HG03571 (cell line): ENCODE measurements at regions not wholly inside any gene's neighbourhood (a gene's known extent, or its start where the extent isn't known, plus 50 kb on each side); places are given as distances from the start of the nearest gene placed in this dataset.

Experiments used
- ATAC-seq: cut with Tn5 transposase; IDR thresholded peaks from one replicate; pipeline ENCODE4 v1.9.1; 2021; ENCODE audit not compliant: unreplicated experiment

DNA sequence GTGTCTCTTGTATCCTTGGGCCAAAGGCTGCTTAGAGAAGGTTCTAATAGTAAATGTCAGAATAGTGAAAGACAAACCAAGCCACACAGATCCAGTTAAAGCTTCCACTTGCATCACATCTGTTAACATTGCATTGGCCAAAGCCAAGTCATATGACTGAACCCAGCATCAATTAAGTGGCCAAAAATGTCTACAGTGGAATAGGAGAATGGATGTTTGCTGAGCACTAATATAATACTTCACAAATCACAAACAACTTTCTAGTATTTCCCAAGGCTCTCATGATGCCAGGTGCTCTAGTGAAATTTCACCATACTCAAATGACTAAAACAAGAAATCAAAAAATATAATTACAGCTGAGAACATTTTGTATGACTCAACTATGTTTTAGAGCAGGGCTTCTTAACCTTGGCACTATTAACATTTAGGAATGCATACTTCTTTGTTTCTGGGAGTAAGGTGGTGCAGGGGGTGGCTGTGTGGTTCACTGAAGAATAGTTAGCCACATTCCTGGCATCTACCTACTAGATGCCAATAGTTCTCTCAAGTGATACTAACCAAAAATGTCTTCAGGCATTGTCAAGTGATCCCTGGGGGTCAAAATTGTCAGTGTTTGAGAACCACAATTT lies 148.0 kb upstream of the SPTLC3 start:
- no peak for ATAC-seq

DNA sequence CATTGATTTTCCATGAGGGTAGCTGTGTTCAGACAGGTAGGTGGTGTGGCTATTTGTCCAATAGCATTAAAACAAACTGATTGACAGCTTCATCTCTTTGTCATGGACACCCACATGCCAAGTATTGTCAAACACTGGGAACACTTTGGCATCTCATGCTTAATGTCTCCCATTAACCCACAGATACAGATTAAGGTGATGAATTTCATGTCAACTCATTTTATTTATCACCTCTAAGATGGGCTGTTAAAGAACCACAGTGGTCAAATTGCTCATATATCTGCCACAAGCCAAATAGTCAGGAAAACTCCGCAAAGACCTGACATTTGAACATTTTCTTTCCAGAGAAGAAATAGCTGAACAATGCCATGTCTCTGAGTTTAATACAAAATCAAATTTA lies 139.1 kb upstream of the SPTLC3 start:
- no peak for ATAC-seq

DNA sequence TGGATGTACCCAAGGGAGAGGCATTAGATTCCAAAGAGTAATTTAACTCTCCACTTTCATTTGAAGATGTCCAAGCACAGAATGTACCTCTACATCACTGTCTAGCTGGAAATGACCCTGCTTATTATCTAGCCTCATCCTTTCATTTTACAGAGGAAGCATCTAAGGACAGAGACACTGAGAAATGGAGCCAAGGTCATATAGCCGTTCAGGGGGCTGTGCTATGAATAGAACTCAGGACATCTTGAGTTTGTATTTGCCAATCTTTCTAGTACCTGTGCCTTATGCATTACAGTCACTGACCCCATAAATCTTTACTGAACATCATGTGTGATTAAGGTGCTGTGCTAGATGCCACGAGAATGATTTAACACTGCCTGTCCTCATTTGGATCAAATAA lies 138.2 kb upstream of the SPTLC3 start:
- ATAC-seq: no peak

DNA sequence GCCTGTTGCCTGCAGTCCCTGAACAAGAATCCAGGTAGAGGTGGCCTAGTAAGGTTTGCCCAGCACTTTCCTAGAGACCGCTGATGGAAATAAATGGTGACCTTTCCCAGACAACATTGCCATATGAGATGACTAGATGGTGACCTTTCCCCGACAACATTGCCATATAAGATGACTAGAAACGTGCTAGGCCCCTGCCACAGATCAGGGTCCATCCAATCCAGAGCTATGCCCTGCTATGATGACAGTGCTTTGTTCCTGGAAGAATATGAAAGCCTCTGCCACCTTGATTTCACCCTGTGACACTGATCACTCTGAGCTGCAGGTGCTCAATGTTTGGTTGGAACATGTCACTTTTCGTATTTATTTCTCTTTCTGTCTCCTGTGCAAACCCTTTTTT lies 133.8 kb upstream of the SPTLC3 start:
- ATAC-seq: no peak

DNA sequence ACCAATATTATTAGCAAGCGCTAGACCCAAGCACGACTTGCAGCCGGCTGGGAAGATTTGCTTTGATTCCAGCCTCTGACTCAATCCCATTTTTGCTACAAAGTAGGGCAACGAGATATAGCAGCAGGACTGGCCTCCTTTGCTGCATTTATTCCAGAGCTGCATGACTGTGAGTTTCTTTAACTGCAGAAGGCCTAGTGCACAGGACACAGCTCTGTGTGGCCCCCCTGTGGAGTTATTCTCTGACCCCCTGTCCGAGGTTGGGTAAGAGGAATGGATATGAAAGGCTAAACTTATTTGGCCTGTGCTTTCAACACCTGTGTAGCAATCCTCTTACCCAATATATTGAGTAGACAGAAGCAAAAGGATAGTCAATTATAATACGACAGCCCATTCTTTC lies 133.3 kb upstream of the SPTLC3 start:
- no peak for ATAC-seq

GRCh38 chr20:12882832-12883506 lies 125.8 kb upstream of the SPTLC3 start:
- ATAC-seq: no peak

- ATAC-seq: no peak
Observed at GRCh38 chr20:12883507-12883885, 125.3 kb upstream of the SPTLC3 start.

DNA sequence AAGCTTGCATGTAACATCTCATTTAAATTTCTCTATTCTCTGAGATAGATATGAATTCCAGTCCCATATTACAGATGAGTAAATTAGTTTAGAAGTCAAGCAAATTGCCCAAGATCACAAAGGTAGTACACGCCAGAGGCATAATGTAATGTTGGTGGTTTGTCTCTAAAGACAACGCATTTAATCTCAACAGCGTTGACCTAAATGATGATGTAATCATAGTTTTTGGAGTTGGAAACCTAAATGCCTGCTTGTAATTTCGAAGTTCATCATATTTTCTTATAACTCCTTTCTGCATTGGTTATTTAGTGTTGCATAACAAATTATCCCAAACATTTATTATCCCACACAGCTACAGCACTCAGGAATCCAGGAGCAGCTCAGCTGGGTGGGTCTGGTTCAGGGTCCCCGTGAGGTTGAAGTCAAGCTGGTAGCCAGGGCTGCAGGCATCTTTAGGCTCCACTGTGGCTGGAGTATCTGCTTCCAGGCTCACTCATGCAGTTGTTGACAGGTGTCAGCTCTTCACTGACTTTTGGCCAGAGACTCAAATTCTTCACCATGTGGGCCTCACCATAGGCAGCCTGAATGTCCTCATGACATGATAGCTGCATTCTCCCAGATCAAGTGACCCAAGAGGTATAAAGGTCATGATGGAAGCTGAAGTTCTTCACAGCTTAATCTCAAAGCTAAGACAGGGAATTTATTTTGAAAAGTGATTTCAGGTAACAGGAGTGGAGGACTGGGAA lies 122.0 kb upstream of the SPTLC3 start:
- no peak for ATAC-seq

DNA sequence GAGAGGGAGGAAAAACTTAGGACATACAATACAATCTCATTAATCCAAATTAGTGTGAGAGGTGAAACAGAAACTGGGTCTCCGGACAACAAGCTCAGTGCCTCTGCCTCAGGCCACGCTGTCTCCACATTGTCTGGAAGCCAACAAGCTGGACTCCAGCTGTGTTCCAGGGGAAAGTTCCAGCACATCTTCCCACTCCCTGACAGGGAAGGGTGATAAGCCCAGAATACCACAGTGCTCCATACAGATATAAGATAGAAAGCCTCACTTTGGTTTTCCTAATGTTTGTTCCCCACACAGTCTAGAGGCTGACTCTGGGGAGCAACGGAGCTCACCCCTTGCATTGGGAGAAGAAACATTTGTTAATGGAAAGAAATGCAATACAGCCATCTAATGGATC lies 117.1 kb upstream of the SPTLC3 start:
- ATAC-seq: no peak

GRCh38 chr20:12893019-12893418 lies 115.8 kb upstream of the SPTLC3 start:
- ATAC-seq: no peak

DNA sequence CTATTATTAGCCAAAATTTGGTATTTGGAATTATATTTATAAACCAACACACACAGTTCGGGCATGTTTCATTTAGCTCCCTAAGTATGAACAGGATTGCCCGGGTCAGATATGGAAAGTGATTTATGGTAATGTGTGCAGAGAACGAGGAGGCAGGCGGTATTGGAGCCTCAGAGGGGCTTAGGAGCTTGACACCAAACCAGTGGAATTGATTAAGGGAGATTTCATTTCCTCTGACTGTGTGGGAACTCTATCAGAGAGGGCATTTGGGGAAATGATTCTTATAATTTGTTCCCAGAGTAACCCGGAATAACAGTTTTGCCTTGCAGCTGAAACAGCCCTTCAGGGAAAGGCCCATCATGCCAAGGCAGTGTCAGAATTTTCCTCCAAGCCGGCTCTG lies 115.1 kb upstream of the SPTLC3 start:
- ATAC-seq: no peak

- no peak for ATAC-seq
Observed at GRCh38 chr20:12894089-12894488, 114.7 kb upstream of the SPTLC3 start.

DNA sequence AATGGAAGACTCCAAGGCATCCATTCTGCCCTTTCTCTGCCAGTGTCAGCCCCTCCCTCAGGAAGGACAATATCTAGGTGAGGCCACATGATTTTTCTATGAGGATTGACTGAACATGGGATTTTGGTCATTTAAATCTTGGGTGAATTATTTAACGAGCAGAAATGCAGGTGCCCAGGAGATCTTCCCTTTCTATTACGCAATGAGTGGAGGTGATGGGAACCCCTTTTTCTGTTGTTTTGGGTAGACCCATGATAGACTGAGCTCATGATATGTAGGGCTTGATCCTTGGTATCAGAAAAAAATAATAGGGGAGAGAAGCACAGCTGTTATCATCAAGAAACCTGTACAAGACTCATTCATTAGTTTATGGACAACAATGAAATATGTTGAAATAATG lies 112.6 kb upstream of the SPTLC3 start:
- ATAC-seq: no peak

- ATAC-seq: no peak
Observed at GRCh38 chr20:12902992-12903391, 105.8 kb upstream of the SPTLC3 start.

GRCh38 chr20:12906361-12906760 lies 102.4 kb upstream of the SPTLC3 start:
- no peak for ATAC-seq

DNA sequence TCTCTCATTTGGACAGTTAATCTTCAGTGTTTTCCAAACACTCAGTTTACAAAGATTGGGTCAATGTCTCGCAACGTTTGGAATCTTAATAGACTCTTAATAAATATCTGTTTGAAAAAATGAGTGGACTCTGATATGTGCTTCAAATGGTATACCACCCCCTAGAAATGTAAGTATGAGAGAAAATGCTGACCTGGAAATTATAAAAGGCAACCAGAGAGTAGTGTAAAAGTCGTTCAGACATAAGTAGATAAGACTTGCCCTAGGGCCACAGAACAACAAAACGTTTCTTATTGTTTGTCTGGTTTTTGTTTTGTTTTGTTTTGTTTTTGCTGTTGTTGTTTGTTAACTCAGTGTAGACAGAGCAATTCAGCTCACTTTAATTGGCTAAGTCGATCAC lies 97.4 kb upstream of the SPTLC3 start:
- ATAC-seq: no peak

DNA sequence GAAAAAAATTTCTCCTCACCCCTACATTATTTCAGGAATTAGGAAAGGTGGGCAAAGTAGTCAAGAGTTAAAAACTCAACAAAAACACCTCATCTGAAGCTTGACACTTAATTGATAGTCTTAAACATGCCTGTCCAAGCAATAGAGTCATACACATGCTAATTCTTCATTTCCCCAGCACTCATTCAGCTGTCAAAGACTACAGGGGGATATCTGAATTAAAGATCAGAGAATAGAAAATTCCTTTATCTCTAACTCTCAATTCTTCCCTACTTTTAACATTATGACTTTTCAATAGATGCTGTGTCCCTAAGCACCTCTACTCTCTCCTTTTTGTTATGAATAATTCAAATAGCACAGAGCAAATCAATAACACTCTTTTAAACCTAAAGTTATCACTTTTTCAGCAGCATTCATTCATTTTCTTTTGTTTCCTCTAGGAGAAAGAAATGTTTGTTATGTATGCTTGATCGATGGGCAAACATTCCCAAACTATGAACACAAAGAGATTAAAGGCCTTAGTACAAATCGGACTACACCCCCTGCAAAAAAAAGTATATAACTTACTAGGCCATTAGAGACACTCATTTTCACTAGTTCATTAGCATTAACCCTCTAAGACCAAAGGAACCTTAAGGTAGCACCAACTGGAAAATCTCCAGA lies 94.9 kb upstream of the SPTLC3 start:
- no peak for ATAC-seq

- ATAC-seq: no peak
Observed at GRCh38 chr20:12914804-12915203, 94.0 kb upstream of the SPTLC3 start.

GRCh38 chr20:12916699-12917098 lies 92.1 kb upstream of the SPTLC3 start:
- no peak for ATAC-seq

DNA sequence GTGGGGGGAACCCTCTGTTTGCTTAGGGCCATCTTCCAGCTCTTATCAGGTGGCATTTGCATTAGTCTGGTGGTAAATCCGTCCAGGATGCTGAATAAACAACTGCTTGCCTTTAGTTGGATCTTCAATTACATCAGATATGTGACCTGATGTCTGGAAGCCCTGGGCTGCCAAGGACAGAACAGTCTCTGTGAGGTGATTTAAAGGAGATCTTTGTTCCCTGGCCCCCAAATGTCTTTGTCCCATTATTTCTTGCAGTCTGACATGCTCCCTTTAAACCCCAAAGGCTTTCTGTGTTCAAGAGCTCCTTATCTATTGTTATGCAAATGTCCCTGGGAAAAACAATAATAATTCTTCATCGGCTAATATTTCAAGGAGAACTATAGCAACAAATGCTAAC lies 84.6 kb upstream of the SPTLC3 start:
- no peak for ATAC-seq

DNA sequence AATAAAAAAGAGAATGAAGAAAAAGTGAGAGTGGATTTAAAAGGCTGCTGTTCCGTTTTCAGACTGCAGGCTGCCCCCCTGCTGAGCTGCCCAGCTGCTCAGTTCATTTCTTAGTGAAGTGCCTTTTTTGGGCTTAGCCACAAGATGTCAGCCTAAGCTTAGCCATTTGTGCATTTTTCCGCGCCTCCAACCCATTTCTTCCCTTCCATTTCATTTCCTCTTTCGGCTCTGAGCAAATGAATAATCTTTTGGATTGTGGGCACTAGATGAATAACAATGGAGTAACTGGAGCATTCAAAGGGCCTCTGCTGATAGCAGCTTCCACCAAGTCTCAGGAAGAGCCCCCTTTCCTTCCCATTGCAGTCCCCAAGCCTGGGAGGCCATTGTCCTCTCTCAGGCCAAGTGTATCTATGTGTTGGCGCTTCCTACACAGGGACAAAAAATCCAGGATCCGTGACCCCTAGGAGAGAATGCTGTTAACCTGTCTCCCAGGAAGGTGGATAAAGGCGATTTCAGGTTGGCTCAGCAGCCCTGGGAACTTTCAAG lies 83.5 kb upstream of the SPTLC3 start:
- ATAC-seq: peak; percentile 95
